ENCODE measurements at regions not wholly inside any gene's neighbourhood (a gene's known extent, or its start where the extent isn't known, plus 50 kb on each side); places are given as distances from the start of the nearest gene placed in this dataset.

GRCh38 chr14:66361013-66361412 lies 125.2 kb upstream of the CCDC196 start:
- no peaks in the 10 kb centered on the region for H3K36me3 ChIP-seq
- DNase-seq (no peak), ATAC-seq (ENCODE audit: low FRiP score in 2 of 2) (no peak)
- 24 to 34% methylated on average over 2 of the region's 2 CpGs for WGBS, 2 donors
- H3K9me3 ChIP-seq = no peaks in the 10 kb centered on the region
- no peak overlapping the region for H3K27ac ChIP-seq
- no peaks in the 10 kb centered on the region for H3K4me1 ChIP-seq
- no peaks in the 10 kb centered on the region for H3K27me3 ChIP-seq
- TF ChIP-seq POLR2A (IDR thresholded peaks at IDR 0.05) (no peak), EP300 (IDR thresholded peaks at IDR 0.05) (no peak), POLR2AphosphoS5 (IDR thresholded peaks at IDR 0.05) (no peak), CTCF (IDR thresholded peaks at IDR 0.05) (no peak)
- H3K4me3 ChIP-seq = no peak overlapping the region

- ATAC-seq (ENCODE audit: low FRiP score in 2 of 2) (no peak), DNase-seq (no peak)
- Histone ChIP-seq H3K36me3 (no peaks in the 10 kb centered on the region), H3K9me3 (no peaks in the 10 kb centered on the region), H3K27me3 (no peaks in the 10 kb centered on the region), H3K4me1 (no peaks in the 10 kb centered on the region), H3K4me3 (no peak overlapping the region), H3K27ac (no peak overlapping the region)
- TF ChIP-seq POLR2AphosphoS5 (IDR thresholded peaks at IDR 0.05) (no peak), CTCF (IDR thresholded peaks at IDR 0.05) (no peak), EP300 (IDR thresholded peaks at IDR 0.05) (no peak), POLR2A (IDR thresholded peaks at IDR 0.05) (no peak)
- WGBS, 2 donors = 80 to 84% methylated on average over 4 of the region's 4 CpGs
These were observed 120.8 kb upstream of the CCDC196 start for GRCh38 chr14:66365388-66365787.

- Histone ChIP-seq H3K9me3 (no peaks in the 10 kb centered on the region), H3K27ac (no peak overlapping the region), H3K4me1 (no peaks in the 10 kb centered on the region), H3K27me3 (no peaks in the 10 kb centered on the region), H3K36me3 (no peaks in the 10 kb centered on the region), H3K4me3 (no peak overlapping the region)
- TF ChIP-seq POLR2A (IDR thresholded peaks at IDR 0.05) = no peak
- no peak for TF ChIP-seq CTCF (IDR thresholded peaks at IDR 0.05)
- TF ChIP-seq POLR2AphosphoS5 (IDR thresholded peaks at IDR 0.05) = no peak
- TF ChIP-seq EP300 (IDR thresholded peaks at IDR 0.05) = no peak
- 82 to 91% methylated on average over 4 of the region's 4 CpGs for WGBS, 2 donors
- ATAC-seq (ENCODE audit: low FRiP score in 2 of 2) (no peak), DNase-seq (no peak)
These were observed 116.9 kb upstream of the CCDC196 start for GRCh38 chr14:66369157-66369697.

- H3K27ac ChIP-seq = no peak overlapping the region
- no peak overlapping the region for H3K4me3 ChIP-seq
- H3K4me1 ChIP-seq = no peaks in the 10 kb centered on the region
- no peaks in the 10 kb centered on the region for H3K9me3 ChIP-seq
- no peaks in the 10 kb centered on the region for H3K36me3 ChIP-seq
- DNase-seq = no peak
- ATAC-seq (ENCODE audit: low FRiP score in 2 of 2) = no peak
- WGBS, 2 donors = 52 to 92% methylated on average over 2 of the region's 2 CpGs
- H3K27me3 ChIP-seq = no peaks in the 10 kb centered on the region
- TF ChIP-seq POLR2AphosphoS5 (IDR thresholded peaks at IDR 0.05) = no peak
- TF ChIP-seq POLR2A (IDR thresholded peaks at IDR 0.05) = no peak
- TF ChIP-seq EP300 (IDR thresholded peaks at IDR 0.05) = no peak
- no peak for TF ChIP-seq CTCF (IDR thresholded peaks at IDR 0.05)
These were observed 114.4 kb upstream of the CCDC196 start for GRCh38 chr14:66371776-66372175.
